Right atrium auricular region (tissue), 2 donors: ENCODE measurements at regions not wholly inside any gene's neighbourhood (a gene's known extent, or its start where the extent isn't known, plus 50 kb on each side); places are given as distances from the start of the nearest gene placed in this dataset.
A peak's percentile ranks its signal among the peaks of the same experiment; 100 is the strongest.

Experiments used
- DNase-seq: peaks from one replicate; pipeline ENCODE4 v3.0.0-alpha.2; 2019; ENCODE audit warnings: low spot score
- H3K27ac ChIP-seq, 2 donors: fragments of 200-600 bp; sonication (generic); 1 replicate in 1 of 2; 2 replicates in 1 of 2; pipeline ENCODE4 v1.5.1; 2016 to 2019
- H3K27me3 ChIP-seq, 2 donors: fragments of 200-600 bp; sonication (generic); one replicate each; pipeline versions ENCODE4 v1.5.1 to v1.6.0; 2017 to 2019
- H3K36me3 ChIP-seq: fragments of 200-600 bp; sonication (generic); one replicate; pipeline ENCODE4 v1.5.1; 2016
- H3K4me1 ChIP-seq, 2 donors: fragments of 200-600 bp; sonication (generic); one replicate each; pipeline versions ENCODE4 v1.5.1 to v1.6.0; 2017 to 2019
- H3K4me3 ChIP-seq, 2 donors: fragments of 200-600 bp; sonication (generic); 1 replicate in 1 of 2; 2 replicates in 1 of 2; pipeline ENCODE4 v1.5.1; 2017 to 2019; ENCODE audit warnings: mild to moderate bottlenecking in 1 of 2, moderate library complexity in 1 of 2
- H3K9me3 ChIP-seq, 2 donors: fragments of 200-600 bp; sonication (generic); one replicate each; pipeline ENCODE4 v1.5.1; 2019
- CTCF ChIP-seq, 2 donors: fragments of 200-600 bp; sonication (generic); IDR thresholded peaks; one replicate each; pipeline ENCODE4 v1.5.1; 2019; ENCODE audit warnings: antibody characterized with exemption in 2 of 2

DNA sequence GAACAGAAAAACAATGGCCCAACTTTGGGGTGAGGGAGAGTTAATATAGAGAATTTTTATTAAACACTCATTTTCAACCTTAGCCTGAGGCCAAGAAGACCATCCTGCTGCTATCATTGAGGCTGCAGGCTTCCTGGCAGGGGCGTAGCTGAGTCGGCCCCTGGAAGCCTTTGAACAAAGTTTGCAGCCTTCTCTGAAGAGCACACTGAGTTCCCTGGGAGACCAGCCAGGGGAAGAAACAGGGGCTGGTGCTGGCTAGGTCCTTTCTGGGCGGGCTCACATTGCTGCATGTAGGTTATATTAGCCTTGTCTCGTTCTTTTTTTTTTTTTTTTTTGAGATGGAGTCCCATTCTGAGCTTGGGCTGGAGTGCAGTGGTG lies 126.8 kb upstream of the HS6ST1 start:
- no peak for TF ChIP-seq CTCF (IDR thresholded peaks at IDR 0.05)
- Histone ChIP-seq H3K4me1 (peaks cover 0 to 25% of the 10 kb centered on the region in 2 donors), H3K36me3 (no peaks in the 10 kb centered on the region), H3K4me3 (no peak overlapping the region), H3K9me3 (no peaks in the 10 kb centered on the region), H3K27me3 (no peaks in the 10 kb centered on the region), H3K27ac (no peak overlapping the region)
- peak; percentile 52 for DNase-seq

- no peaks in the 10 kb centered on the region for H3K27me3 ChIP-seq
- no peak overlapping the region for H3K27ac ChIP-seq
- peaks cover 0 to 17% of the 10 kb centered on the region in 2 donors for H3K4me1 ChIP-seq
- no peak for TF ChIP-seq CTCF (IDR thresholded peaks at IDR 0.05)
- H3K9me3 ChIP-seq = no peaks in the 10 kb centered on the region
- H3K36me3 ChIP-seq = no peaks in the 10 kb centered on the region
- no peak overlapping the region for H3K4me3 ChIP-seq
- peak; percentile 57 for DNase-seq
These were observed 127.6 kb upstream of the HS6ST1 start for GRCh38 chr2:128446049-128446873.

DNA sequence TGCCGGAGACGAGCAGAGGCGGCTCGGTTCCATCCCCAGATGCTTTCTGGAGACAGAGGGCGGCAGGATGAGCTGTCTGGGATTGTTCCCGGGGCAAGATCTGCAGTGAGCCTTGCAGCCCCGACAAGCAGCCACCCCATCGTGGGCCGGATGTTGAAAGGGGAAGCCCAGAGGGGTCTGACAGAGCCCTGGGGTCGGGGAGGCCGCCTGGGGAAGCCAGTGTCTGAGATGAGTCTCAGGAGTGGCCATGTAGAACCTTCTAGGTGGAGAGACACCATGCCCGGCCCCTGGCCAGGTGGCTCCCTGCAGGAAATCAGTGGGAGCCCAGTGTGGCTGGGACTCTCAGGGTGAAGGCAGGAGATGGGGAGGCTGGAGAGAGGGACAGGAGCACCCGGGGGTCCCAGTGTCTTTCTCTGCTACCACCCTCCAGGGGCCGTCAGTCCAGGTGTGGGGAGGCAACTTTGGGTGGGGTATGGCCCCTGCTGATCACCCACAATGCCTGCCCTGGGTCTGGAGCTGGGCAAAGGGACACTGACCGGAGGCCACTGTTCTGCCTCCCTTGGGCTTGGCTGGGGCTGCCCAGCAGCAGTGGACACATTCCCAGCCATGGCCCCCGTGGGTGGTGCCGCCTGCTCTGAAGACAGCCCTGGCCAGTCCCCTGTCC lies 128.3 kb upstream of the HS6ST1 start:
- Histone ChIP-seq H3K27me3 (no peaks in the 10 kb centered on the region), H3K36me3 (no peaks in the 10 kb centered on the region), H3K4me1 (peaks cover 0 to 17% of the 10 kb centered on the region in 2 donors), H3K4me3 (no peak overlapping the region), H3K9me3 (no peaks in the 10 kb centered on the region), H3K27ac (no peak overlapping the region)
- TF ChIP-seq CTCF (IDR thresholded peaks at IDR 0.05) = no peak
- DNase-seq = peak; percentile 56

- no peaks in the 10 kb centered on the region for H3K36me3 ChIP-seq
- DNase-seq = no peak
- TF ChIP-seq CTCF (IDR thresholded peaks at IDR 0.05) = no peak
- no peaks in the 10 kb centered on the region for H3K27me3 ChIP-seq
- no peaks in the 10 kb centered on the region for H3K9me3 ChIP-seq
- H3K4me3 ChIP-seq = no peak overlapping the region
- peaks cover 0 to 11% of the 10 kb centered on the region in 2 donors for H3K4me1 ChIP-seq
- no peak overlapping the region for H3K27ac ChIP-seq
These were observed 128.9 kb upstream of the HS6ST1 start for GRCh38 chr2:128447538-128447995.

DNA sequence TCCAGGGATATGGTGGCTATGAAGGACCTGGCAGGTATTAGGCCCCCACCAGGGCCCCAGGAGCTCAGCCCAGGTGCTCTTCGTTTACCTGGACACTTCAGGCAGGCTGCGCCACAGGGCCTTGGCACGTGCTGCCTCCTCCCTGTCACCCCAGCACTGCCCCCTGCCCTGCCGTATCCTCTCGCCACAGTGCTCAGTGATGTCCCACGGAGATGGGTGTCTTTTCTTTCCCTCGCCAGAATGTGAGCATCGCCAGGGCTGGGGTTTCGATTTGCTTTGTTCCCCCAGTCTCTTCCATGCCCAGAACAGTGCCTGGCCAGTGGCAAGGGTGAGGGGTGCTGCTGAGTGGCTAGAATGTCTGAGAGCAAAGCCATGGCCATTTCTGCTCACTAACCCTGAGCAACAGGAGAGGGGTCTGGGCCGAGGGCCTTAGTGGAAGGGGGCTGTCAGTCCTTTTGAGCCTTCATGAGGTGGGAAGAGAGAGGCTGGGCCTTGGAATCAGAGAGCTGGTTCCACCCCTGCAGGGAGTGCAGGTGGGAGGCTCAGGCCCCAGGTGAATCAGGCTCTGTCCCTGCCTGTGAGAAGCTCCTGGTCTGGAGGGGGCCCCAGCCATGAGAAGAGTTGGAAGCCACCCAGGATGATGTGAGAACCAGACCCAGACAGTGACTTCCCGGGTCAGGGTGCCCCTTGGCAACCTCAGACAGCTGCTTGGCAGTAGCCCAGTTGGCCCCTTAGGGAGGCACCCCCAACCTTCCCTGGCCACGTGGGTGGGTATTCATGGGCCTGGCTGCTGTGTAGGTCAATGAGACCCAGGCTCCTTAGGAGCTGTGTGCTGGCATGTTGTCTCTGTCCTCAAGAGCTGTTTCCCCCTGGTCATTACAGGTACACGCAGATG lies 129.9 kb upstream of the HS6ST1 start:
- DNase-seq = peak; percentile 30
- H3K4me1 ChIP-seq = peaks cover 0 to 1% of the 10 kb centered on the region in 2 donors
- H3K4me3 ChIP-seq = no peak overlapping the region
- no peaks in the 10 kb centered on the region for H3K9me3 ChIP-seq
- TF ChIP-seq CTCF (IDR thresholded peaks at IDR 0.05) = no peak
- no peak overlapping the region for H3K27ac ChIP-seq
- no peaks in the 10 kb centered on the region for H3K27me3 ChIP-seq
- no peaks in the 10 kb centered on the region for H3K36me3 ChIP-seq
